HFFc6 (cell line): ENCODE measurements at regions not wholly inside any gene's neighbourhood (a gene's known extent, or its start where the extent isn't known, plus 50 kb on each side); places are given as distances from the start of the nearest gene placed in this dataset.

Source experiments
- DNase-seq: peaks from one replicate; pipeline ENCODE4 v3.0.0-alpha.2; 2018
- H3K27ac Mint-ChIP-seq: 2 replicates; pipeline ENCODE4 v1.8.0; 2020; ENCODE audit warnings: mild to moderate bottlenecking, mixed read lengths
- H3K27me3 Mint-ChIP-seq: 2 replicates; pipeline ENCODE4 v1.8.0; 2021; ENCODE audit warnings: mild to moderate bottlenecking, moderate library complexity, mixed read lengths; ENCODE audit not compliant: insufficient read depth
- H3K36me3 Mint-ChIP-seq: 2 replicates; pipeline ENCODE4 v1.8.0; 2021; ENCODE audit warnings: low read depth, mixed read lengths
- H3K4me1 Mint-ChIP-seq: 2 replicates; pipeline ENCODE4 v1.8.0; 2020; ENCODE audit warnings: low read depth, mixed read lengths
- H3K4me3 Mint-ChIP-seq: 2 replicates; pipeline ENCODE4 v1.8.0; 2020; ENCODE audit warnings: mild to moderate bottlenecking, moderate library complexity, mixed read lengths
- H3K9me3 Mint-ChIP-seq: 2 replicates; pipeline ENCODE4 v1.8.0; 2020; ENCODE audit warnings: mild to moderate bottlenecking, mixed read lengths
- TF ChIP-seq, protein P1 (sequence below): fragments of 200-600 bp; sonication (generic); IDR thresholded peaks from 2 replicates; pipeline ENCODE4 v1.5.0; 2021; ENCODE audit warnings: antibody characterized with exemption, mild to moderate bottlenecking

DNA sequence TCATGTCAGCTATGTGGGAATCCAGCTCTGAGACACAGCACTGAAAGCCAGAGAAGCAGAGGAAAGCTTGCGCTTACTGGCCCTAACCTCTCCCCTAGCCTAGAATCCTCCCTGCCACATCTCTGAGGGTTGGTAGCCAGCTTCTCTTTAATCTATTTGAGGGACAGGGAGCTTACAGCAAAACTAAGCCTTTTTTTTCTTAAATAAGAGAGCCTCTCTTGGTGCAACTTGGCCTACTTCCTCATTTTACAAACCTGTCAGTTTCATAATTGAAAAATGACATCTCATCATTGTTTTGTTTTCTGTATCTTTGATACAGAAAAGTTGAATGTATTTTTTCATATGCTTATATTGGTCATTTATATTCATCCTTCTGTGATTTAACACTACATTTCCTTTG lies 193.9 kb downstream of the ZNF621 start:
- H3K4me1 Mint-ChIP-seq = no peaks in the 10 kb centered on the region
- no peak overlapping the region for H3K27ac Mint-ChIP-seq
- TF ChIP-seq, protein P1, sequence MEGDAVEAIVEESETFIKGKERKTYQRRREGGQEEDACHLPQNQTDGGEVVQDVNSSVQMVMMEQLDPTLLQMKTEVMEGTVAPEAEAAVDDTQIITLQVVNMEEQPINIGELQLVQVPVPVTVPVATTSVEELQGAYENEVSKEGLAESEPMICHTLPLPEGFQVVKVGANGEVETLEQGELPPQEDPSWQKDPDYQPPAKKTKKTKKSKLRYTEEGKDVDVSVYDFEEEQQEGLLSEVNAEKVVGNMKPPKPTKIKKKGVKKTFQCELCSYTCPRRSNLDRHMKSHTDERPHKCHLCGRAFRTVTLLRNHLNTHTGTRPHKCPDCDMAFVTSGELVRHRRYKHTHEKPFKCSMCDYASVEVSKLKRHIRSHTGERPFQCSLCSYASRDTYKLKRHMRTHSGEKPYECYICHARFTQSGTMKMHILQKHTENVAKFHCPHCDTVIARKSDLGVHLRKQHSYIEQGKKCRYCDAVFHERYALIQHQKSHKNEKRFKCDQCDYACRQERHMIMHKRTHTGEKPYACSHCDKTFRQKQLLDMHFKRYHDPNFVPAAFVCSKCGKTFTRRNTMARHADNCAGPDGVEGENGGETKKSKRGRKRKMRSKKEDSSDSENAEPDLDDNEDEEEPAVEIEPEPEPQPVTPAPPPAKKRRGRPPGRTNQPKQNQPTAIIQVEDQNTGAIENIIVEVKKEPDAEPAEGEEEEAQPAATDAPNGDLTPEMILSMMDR = no peak
- no peak for DNase-seq
- no peak overlapping the region for H3K4me3 Mint-ChIP-seq
- H3K9me3 Mint-ChIP-seq = peaks cover 57% of the 10 kb centered on the region
- peaks cover 4% of the 10 kb centered on the region; the same call in 1 of the 2 replicates for H3K36me3 Mint-ChIP-seq
- no peaks in the 10 kb centered on the region; the same call in 1 of the 2 replicates for H3K27me3 Mint-ChIP-seq

DNA sequence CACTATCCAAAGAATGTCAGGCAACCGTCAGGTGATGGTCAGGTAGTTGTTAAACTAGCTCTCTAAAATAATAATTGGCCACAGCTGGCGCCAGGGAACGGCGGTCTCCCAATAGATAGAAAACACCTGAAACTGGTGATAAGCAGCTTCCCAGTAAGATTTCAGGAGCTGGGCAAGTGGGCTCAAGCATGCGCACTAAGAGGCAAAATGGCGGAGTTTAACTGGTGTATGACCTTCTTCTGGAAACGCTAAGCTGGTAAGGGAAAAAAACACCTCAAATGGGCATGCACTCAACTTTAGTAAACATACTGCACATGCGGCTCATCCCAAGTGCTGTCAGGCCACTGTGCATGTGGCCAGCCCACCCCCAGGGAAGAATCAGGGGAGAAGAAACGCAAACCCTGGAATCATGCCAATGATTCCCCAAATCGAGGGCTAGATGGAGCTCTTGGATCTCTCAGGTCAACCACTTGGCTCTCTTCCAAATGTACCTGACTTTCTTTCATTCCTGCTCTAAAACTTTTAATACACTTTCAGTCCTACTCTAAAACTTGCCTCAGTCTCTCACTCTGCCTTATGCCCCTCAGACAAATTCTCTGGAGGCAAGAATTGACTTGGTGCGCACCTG lies 195.0 kb downstream of the ZNF621 start:
- Mint-ChIP-seq H3K4me1 (no peaks in the 10 kb centered on the region), H3K27ac (no peak overlapping the region), H3K27me3 (no peaks in the 10 kb centered on the region; the same call in 1 of the 2 replicates), H3K9me3 (peaks cover 54% of the 10 kb centered on the region), H3K36me3 (no peaks in the 10 kb centered on the region; the same call in 1 of the 2 replicates), H3K4me3 (no peak overlapping the region)
- DNase-seq = no peak
- TF ChIP-seq, protein P1 = no peak

DNA sequence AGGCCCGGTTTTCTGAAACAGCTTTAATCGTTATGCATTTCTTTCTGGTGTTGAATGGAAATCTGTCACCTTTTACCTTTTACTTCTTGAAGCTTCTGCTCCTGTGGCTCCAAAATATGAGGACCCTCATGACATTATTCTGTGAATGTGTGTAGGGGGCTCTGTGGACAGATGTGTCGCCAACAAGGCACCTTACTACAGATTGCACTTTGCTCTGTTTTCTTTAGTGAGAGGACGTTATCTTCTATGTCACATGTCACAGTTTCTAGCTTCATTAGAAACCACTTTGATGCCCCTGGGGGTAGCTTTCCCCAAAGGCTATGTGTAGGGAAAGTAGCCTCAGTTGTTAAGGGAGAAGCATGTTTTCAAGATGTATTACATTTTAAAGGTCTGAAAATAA lies 195.6 kb downstream of the ZNF621 start:
- Mint-ChIP-seq H3K4me1 (no peaks in the 10 kb centered on the region), H3K27ac (no peak overlapping the region), H3K9me3 (peaks cover 48% of the 10 kb centered on the region), H3K27me3 (no peaks in the 10 kb centered on the region; the same call in 1 of the 2 replicates), H3K36me3 (no peaks in the 10 kb centered on the region; the same call in 1 of the 2 replicates), H3K4me3 (no peak overlapping the region)
- TF ChIP-seq, protein P1 = no peak
- DNase-seq = no peak

DNA sequence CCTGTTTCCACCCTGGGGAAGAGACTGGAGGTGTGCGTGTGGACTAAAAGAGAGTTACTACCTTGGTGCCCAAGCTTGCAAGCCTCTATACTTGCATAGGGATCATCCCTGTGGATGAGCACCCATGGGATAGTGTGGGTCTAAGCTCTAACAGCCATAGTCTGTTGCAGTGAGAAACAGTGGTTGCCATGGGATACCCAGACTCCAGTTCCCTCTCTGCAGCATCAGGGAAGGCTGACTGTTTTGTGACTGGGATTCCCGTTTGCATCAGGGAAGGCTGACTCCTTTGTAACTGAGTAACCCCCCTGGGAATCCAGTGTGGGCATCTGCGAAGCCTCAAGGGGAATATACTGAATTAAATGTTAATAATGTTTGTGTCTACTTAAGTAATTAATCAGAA lies 196.1 kb downstream of the ZNF621 start:
- H3K4me1 Mint-ChIP-seq = no peaks in the 10 kb centered on the region
- no peak overlapping the region for H3K27ac Mint-ChIP-seq
- no peaks in the 10 kb centered on the region for H3K36me3 Mint-ChIP-seq
- no peaks in the 10 kb centered on the region; the same call in 1 of the 2 replicates for H3K27me3 Mint-ChIP-seq
- no peak overlapping the region for H3K4me3 Mint-ChIP-seq
- DNase-seq = no peak
- peaks cover 43% of the 10 kb centered on the region for H3K9me3 Mint-ChIP-seq
- TF ChIP-seq, protein P1 = no peak

DNA sequence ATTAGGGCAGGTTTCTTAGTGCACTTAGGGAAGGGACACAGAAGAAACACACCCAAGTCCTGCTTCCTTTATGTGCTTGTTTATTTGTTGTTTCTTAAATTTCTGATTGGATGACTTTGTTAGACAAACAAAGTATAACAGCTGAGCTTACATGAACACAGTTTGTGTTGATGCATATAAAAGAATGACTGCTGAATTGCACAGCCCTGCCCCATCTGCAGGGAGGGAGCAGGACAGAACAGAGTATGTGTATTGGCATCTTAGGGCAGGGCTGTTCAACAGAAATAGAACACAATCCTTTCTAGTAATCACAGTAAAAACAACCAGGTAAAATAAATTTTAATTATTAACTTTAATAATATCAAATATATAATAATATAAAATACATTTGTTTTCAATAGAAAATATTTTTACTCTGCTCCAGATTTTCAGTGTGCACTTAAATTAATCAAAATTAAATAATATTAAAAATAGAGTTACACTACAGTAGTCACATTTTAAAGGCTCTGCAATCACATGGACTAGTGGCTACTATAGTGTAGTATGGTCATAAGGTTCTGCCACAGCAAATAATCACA lies 198.4 kb downstream of the ZNF621 start:
- Mint-ChIP-seq H3K36me3 (no peaks in the 10 kb centered on the region), H3K4me1 (no peaks in the 10 kb centered on the region), H3K9me3 (peaks cover 30% of the 10 kb centered on the region), H3K27me3 (no peaks in the 10 kb centered on the region; the same call in 1 of the 2 replicates), H3K27ac (no peak overlapping the region), H3K4me3 (no peak overlapping the region)
- TF ChIP-seq, protein P1 = no peak
- no peak for DNase-seq
